ENCODE measurements at regions not wholly inside any gene's neighbourhood (a gene's known extent, or its start where the extent isn't known, plus 50 kb on each side); places are given as distances from the start of the nearest gene placed in this dataset.

DNA sequence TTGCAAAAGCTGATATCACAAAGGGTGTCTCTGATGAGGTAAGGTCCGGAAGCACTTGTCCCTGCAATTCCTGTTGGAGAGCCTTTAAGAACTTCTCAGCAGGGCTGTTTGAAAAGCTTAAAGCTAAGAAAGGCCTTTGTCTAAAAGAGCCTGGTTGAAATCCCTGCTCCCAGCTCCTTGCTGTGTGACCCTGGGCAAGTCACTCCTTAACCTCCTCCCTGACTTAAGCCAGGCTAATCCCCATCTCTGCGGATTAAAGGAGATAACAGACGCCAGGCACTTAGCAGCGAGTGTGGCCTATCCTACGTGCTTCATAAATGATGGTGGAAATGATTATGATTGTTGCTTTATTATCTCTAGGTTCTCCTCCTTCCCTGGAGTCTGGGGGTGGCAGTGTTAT lies 368.0 kb upstream of the RBFOX1 start:
- H3K4me3 ChIP-seq, result no peak overlapping the region
- DNase-seq, result no peak
- H3K27ac ChIP-seq, result no peak overlapping the region
- no peaks in the 10 kb centered on the region for H3K36me3 ChIP-seq
- H3K27me3 ChIP-seq, result no peaks in the 10 kb centered on the region
- peaks cover 0 to 3% (median 0%) of the 10 kb centered on the region in 4 donors for H3K9me3 ChIP-seq
- no peak for TF ChIP-seq POLR2A (IDR thresholded peaks at IDR 0.05)
- TF ChIP-seq, protein P1, sequence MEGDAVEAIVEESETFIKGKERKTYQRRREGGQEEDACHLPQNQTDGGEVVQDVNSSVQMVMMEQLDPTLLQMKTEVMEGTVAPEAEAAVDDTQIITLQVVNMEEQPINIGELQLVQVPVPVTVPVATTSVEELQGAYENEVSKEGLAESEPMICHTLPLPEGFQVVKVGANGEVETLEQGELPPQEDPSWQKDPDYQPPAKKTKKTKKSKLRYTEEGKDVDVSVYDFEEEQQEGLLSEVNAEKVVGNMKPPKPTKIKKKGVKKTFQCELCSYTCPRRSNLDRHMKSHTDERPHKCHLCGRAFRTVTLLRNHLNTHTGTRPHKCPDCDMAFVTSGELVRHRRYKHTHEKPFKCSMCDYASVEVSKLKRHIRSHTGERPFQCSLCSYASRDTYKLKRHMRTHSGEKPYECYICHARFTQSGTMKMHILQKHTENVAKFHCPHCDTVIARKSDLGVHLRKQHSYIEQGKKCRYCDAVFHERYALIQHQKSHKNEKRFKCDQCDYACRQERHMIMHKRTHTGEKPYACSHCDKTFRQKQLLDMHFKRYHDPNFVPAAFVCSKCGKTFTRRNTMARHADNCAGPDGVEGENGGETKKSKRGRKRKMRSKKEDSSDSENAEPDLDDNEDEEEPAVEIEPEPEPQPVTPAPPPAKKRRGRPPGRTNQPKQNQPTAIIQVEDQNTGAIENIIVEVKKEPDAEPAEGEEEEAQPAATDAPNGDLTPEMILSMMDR (IDR thresholded peaks at IDR 0.05), result no peak
- no peaks in the 10 kb centered on the region for H3K4me1 ChIP-seq

DNA sequence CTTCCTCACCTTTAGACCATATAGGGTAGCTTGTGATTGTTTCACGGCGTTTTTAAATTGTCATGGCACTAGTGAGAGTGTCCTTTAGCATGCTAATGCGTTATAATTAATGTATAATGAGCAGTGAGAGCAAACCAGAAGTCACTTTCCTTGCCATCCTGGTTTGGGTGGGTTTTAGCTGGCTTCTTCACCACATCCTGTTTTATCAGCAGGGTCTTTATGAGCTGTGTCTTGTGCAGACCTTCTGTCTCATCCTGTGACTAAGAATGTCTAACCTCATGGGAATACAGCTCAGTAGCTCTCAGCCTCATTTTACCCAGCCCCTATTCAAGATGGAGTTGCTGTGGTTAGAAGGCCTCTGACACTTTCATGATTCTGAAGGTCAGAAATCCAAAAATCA lies 370.9 kb upstream of the RBFOX1 start:
- Histone ChIP-seq H3K9me3 (no peaks in the 10 kb centered on the region), H3K27ac (no peak overlapping the region), H3K36me3 (no peaks in the 10 kb centered on the region), H3K27me3 (no peaks in the 10 kb centered on the region), H3K4me1 (no peaks in the 10 kb centered on the region), H3K4me3 (no peak overlapping the region)
- no peak for DNase-seq
- TF ChIP-seq POLR2A (IDR thresholded peaks at IDR 0.05), result no peak
- TF ChIP-seq, protein P1 (IDR thresholded peaks at IDR 0.05), result no peak

DNA sequence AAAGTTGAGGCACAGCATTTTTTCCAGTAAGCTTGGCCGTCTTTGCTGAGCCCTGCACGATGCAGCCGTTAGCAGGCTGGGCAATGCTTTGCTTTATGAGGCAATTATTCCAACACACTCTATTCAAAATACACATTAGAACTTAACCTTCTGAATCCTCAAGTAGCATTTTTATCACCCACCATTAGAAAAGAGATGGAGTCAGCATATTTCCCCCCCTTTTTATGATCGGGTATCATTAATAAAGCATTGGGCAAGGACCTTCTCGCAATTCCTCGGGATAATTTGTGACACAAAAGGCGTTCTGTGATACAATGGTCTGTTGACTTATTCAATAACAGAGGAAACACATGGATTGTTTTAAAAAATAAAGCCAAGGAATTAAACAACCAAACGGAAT lies 374.5 kb upstream of the RBFOX1 start:
- TF ChIP-seq, protein P1 (IDR thresholded peaks at IDR 0.05), result no peak
- TF ChIP-seq POLR2A (IDR thresholded peaks at IDR 0.05), result no peak
- H3K9me3 ChIP-seq, result no peaks in the 10 kb centered on the region
- no peaks in the 10 kb centered on the region for H3K27me3 ChIP-seq

GRCh38 chr16:6957681-6958080 lies 375.0 kb upstream of the RBFOX1 start:
- no peaks in the 10 kb centered on the region for H3K4me1 ChIP-seq
- no peak overlapping the region for H3K4me3 ChIP-seq
- H3K36me3 ChIP-seq, result no peaks in the 10 kb centered on the region
- no peaks in the 10 kb centered on the region for H3K27me3 ChIP-seq
- no peak overlapping the region for H3K27ac ChIP-seq
- TF ChIP-seq POLR2A (IDR thresholded peaks at IDR 0.05), result no peak
- TF ChIP-seq, protein P1 (IDR thresholded peaks at IDR 0.05), result no peak
- H3K9me3 ChIP-seq, result no peaks in the 10 kb centered on the region
- DNase-seq, result no peak

More for the DNA sequence above, 374.5 kb upstream of the RBFOX1 start:
- no peak for DNase-seq
- H3K36me3 ChIP-seq, result no peaks in the 10 kb centered on the region
- no peak overlapping the region for H3K27ac ChIP-seq
- H3K4me3 ChIP-seq, result no peak overlapping the region
- no peaks in the 10 kb centered on the region for H3K4me1 ChIP-seq

- DNase-seq, result no peak
- H3K27me3 ChIP-seq, result no peaks in the 10 kb centered on the region
- no peak overlapping the region for H3K4me3 ChIP-seq
- TF ChIP-seq, protein P1 (IDR thresholded peaks at IDR 0.05), result no peak
- no peak for TF ChIP-seq POLR2A (IDR thresholded peaks at IDR 0.05)
- H3K27ac ChIP-seq, result no peak overlapping the region
- no peaks in the 10 kb centered on the region for H3K36me3 ChIP-seq
- H3K4me1 ChIP-seq, result no peaks in the 10 kb centered on the region
- no peaks in the 10 kb centered on the region for H3K9me3 ChIP-seq
Measured at GRCh38 chr16:6956511-6956910, 376.1 kb upstream of the RBFOX1 start.

GRCh38 chr16:6955303-6955702 lies 377.3 kb upstream of the RBFOX1 start:
- no peaks in the 10 kb centered on the region for H3K27me3 ChIP-seq
- no peaks in the 10 kb centered on the region for H3K4me1 ChIP-seq
- no peak overlapping the region for H3K4me3 ChIP-seq
- TF ChIP-seq, protein P1 (IDR thresholded peaks at IDR 0.05), result no peak
- no peak for TF ChIP-seq POLR2A (IDR thresholded peaks at IDR 0.05)
- H3K27ac ChIP-seq, result no peak overlapping the region
- no peak for DNase-seq
- no peaks in the 10 kb centered on the region for H3K36me3 ChIP-seq
- peaks cover 0 to 3% (median 0%) of the 10 kb centered on the region in 4 donors for H3K9me3 ChIP-seq
